IPS DF 6.9 (cell line): ENCODE measurements at regions not wholly inside any gene's neighbourhood (a gene's known extent, or its start where the extent isn't known, plus 50 kb on each side); places are given as distances from the start of the nearest gene placed in this dataset.

Experiments
- DNase-seq: peaks from one replicate; pipeline ENCODE4 v3.0.0-alpha.2; 2013; ENCODE audit warnings: low read depth, low spot score
- H3K27ac ChIP-seq: one replicate; pipeline ENCODE4 v1.5.1; 2013; ENCODE audit warnings: low read length, control low read depth
- H3K27me3 ChIP-seq: 2 replicates; pipeline ENCODE4 v1.6.1; 2013; ENCODE audit warnings: mild to moderate bottlenecking, low read length; ENCODE audit not compliant: control insufficient read depth, insufficient read depth
- H3K36me3 ChIP-seq: 2 replicates; pipeline ENCODE4 v1.6.1; 2013; ENCODE audit warnings: low read length; ENCODE audit not compliant: control insufficient read depth, insufficient read depth
- H3K4me1 ChIP-seq: 2 replicates; pipeline ENCODE4 v1.6.1; 2013; ENCODE audit warnings: low read length; ENCODE audit not compliant: control insufficient read depth, insufficient read depth
- H3K4me3 ChIP-seq: 2 replicates; pipeline ENCODE4 v1.5.1; 2013; ENCODE audit warnings: mild to moderate bottlenecking, low read length
- H3K9me3 ChIP-seq: 2 replicates; pipeline ENCODE4 v1.6.1; 2013; ENCODE audit warnings: low read length, inconsistent platforms; ENCODE audit not compliant: control insufficient read depth, insufficient read depth
- WGBS: extraction: QIAGEN DNeasy Blood & Tissue Kit; methylation state at CpG from one replicate; pipeline ENCODE4 v1.1.7; 2013; ENCODE audit warnings: mixed read lengths, missing lambda C conversion rate; ENCODE audit not compliant: insufficient read length, insufficient coverage; 5-methylcytosine and 5-hydroxymethylcytosine counted together

- no peak for DNase-seq
- peaks cover 5% of the 10 kb centered on the region for H3K4me1 ChIP-seq
- H3K36me3 ChIP-seq: no peaks in the 10 kb centered on the region
- no CpG with 5 or more reads among the region's 1 CpG for WGBS
- H3K27ac ChIP-seq: no peak overlapping the region
- H3K4me3 ChIP-seq: no peak overlapping the region
- no peaks in the 10 kb centered on the region for H3K9me3 ChIP-seq
- no peaks in the 10 kb centered on the region for H3K27me3 ChIP-seq
Observed at GRCh38 chr2:128768041-128768440, 449.4 kb upstream of the HS6ST1 start.

- H3K9me3 ChIP-seq: no peaks in the 10 kb centered on the region
- DNase-seq: no peak
- H3K27ac ChIP-seq: no peak overlapping the region
- no peaks in the 10 kb centered on the region for H3K36me3 ChIP-seq
- no peaks in the 10 kb centered on the region for H3K27me3 ChIP-seq
- H3K4me3 ChIP-seq: no peak overlapping the region
- peaks cover 5% of the 10 kb centered on the region for H3K4me1 ChIP-seq
- no CpG with 5 or more reads among the region's 7 CpGs for WGBS
Observed at GRCh38 chr2:128769457-128770142, 450.9 kb upstream of the HS6ST1 start.

GRCh38 chr2:128770143-128771085 lies 451.7 kb upstream of the HS6ST1 start:
- H3K9me3 ChIP-seq: no peaks in the 10 kb centered on the region
- H3K27me3 ChIP-seq: no peaks in the 10 kb centered on the region
- no CpG with 5 or more reads among the region's 18 CpGs for whole genome bisulfite sequencing
- no peak overlapping the region for H3K4me3 ChIP-seq
- H3K27ac ChIP-seq: no peak overlapping the region
- H3K36me3 ChIP-seq: no peaks in the 10 kb centered on the region
- H3K4me1 ChIP-seq: peaks cover 5% of the 10 kb centered on the region
- no peak for DNase-seq

GRCh38 chr2:128771401-128771800 lies 452.7 kb upstream of the HS6ST1 start:
- no peak overlapping the region for H3K4me3 ChIP-seq
- H3K9me3 ChIP-seq: no peaks in the 10 kb centered on the region
- peaks cover 5% of the 10 kb centered on the region for H3K4me1 ChIP-seq
- no peak overlapping the region for H3K27ac ChIP-seq
- no peaks in the 10 kb centered on the region for H3K27me3 ChIP-seq
- no CpG with 5 or more reads among the region's 2 CpGs for WGBS
- no peak for DNase-seq
- no peaks in the 10 kb centered on the region for H3K36me3 ChIP-seq

DNA sequence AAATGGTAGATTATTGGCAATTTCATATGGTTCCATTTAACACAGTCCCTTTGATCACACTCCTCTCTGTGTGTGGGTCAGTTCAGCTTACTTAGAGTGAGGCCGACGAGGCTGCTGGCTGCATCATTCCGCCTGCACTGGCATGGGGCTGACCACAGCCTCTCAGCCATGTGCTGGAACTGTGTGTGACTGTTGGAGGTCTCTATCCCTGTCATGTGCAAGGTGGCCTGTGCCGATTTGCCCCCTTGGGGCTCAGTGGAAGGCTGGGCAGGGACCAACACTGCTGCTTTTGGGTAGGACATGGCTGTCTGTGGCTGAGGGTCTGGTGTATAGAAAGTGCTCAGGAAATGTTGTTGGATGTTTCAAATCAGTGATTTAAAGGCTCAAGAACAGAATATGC lies 454.0 kb upstream of the HS6ST1 start:
- no peaks in the 10 kb centered on the region for H3K36me3 ChIP-seq
- H3K9me3 ChIP-seq: no peaks in the 10 kb centered on the region
- no peaks in the 10 kb centered on the region for H3K27me3 ChIP-seq
- no CpG with 5 or more reads among the region's 4 CpGs for WGBS
- no peak overlapping the region for H3K27ac ChIP-seq
- no peak overlapping the region for H3K4me3 ChIP-seq
- no peak for DNase-seq
- H3K4me1 ChIP-seq: peaks cover 5% of the 10 kb centered on the region

DNA sequence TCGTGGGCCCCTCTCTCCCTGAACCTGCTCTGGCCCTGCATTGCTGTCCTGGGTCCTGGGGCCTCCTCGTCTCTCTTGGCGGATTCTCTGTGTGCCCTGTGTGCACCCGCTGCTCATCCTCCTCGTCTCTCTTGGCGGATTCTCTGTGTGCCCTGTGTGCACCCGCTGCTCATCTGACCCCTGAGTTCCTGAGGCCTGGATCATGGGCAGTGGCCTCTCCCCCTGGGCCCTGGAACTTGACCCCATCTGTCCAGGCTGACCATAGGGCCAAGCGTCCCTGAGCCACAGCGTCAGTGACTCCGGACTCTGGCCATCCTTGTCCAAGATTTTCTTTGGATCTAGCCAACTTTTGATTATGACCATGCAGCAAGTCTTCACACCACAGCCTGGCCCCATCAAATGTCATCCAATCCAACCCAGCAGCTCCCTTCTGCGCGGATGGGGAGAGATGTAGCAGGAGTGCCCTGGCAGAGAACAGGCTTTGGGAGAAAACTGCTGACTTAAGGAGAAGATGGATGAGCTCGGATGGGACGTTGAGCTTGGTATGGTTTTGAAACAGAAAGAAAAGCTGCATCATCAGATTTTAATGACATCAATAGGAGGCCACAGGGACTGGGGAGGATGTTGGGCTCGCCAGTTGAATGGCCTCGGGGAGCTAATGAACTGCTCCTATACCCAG lies 455.1 kb upstream of the HS6ST1 start:
- Histone ChIP-seq H3K9me3 (no peaks in the 10 kb centered on the region), H3K4me3 (no peak overlapping the region), H3K27ac (no peak overlapping the region), H3K4me1 (peaks cover 5% of the 10 kb centered on the region), H3K27me3 (no peaks in the 10 kb centered on the region), H3K36me3 (no peaks in the 10 kb centered on the region)
- no peak for DNase-seq
- no CpG with 5 or more reads among the region's 16 CpGs for WGBS

DNA sequence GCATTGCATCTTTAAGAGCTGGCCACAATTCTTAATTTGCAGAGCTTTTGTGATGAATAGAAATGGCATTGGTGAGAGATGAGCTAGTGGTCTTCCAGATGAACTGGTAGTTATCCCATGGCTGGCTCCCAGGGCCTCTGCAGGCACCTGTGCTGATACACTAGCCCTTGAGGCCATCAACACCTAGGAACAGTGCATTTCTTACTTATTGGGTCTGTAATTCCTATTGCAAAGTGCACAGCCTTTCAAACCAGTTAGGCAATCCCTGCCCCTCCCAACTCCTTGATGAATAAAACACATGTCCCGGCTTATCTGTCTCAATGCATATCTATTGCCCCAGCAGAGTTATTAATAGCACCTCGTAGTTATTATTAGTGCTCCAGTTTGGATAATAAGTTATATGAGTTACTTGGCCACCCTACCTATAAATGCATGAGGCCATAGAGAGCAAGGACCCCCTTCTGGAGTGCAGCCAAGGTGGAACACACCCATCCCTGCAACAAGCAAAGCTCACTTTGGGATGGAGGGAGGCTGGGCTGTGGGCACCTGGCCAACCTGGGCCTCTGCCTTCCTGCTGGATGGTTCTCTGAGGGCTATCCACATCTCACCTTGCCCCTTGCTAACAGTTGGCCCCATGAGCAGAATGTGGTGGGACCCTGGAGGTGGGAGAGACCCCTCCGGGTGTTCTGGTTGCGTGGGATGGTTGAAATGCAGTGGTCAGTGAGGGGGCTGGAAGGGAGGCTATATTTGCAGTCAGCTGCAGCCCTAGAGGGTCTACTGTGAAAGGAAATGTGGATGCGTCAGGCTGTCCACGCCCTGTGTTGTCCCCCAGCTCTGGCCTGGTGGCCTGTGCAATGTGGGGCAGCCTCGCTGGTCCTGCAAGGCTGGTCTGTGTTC lies 455.9 kb upstream of the HS6ST1 start:
- H3K9me3 ChIP-seq: no peaks in the 10 kb centered on the region
- H3K27ac ChIP-seq: no peak overlapping the region
- WGBS: no CpG with 5 or more reads among the region's 7 CpGs
- DNase-seq: no peak
- H3K4me3 ChIP-seq: no peak overlapping the region
- no peaks in the 10 kb centered on the region for H3K27me3 ChIP-seq
- H3K4me1 ChIP-seq: peaks cover 5% of the 10 kb centered on the region
- H3K36me3 ChIP-seq: no peaks in the 10 kb centered on the region

DNA sequence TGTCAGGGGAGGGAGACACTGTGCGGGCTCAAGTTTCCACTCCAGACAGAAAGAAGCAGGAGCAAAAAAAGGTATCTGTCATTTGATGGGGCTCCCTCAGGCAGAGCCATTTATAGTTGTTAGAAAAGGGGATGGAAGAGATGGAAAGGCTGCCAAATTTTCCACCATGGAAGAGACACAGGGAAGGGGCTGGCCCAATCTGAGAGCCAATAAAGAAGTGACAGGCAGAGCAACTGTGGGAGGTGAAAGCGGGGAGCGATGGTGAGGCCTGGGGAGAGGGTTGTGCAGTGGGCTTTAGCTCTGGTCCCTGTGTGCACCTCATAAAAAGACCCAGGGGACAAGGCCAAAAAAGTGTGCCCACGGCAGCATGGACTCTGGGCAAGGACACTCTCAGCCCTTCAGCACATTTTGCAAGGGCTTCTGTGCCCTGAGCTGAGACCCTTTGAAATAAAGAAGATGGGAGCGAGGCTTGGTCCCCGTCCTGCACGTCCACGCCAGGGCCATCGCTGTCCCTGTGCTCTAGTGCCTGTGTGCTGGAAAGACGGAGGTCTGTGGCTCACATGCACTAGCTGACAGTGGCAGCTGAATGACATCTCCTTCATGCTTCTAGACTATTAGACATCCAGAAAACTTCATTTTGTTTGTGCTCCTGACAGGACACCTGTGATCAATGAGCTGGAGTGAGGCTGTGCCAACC lies 456.7 kb upstream of the HS6ST1 start:
- no CpG with 5 or more reads among the region's 10 CpGs for WGBS
- Histone ChIP-seq H3K27ac (no peak overlapping the region), H3K9me3 (no peaks in the 10 kb centered on the region), H3K27me3 (no peaks in the 10 kb centered on the region), H3K4me1 (peaks cover 5% of the 10 kb centered on the region), H3K4me3 (no peak overlapping the region), H3K36me3 (no peaks in the 10 kb centered on the region)
- DNase-seq: no peak

- Histone ChIP-seq H3K4me1 (peaks cover 2% of the 10 kb centered on the region; the same call in 1 of the 2 replicates), H3K27ac (no peak overlapping the region), H3K9me3 (no peaks in the 10 kb centered on the region), H3K36me3 (no peaks in the 10 kb centered on the region), H3K27me3 (no peaks in the 10 kb centered on the region), H3K4me3 (no peak overlapping the region)
- no CpG with 5 or more reads among the region's 4 CpGs for WGBS
- no peak for DNase-seq
Observed at GRCh38 chr2:128775914-128776285, 457.2 kb upstream of the HS6ST1 start.
